Kidney (tissue), 13 donors: ENCODE measurements at regions not wholly inside any gene's neighbourhood (a gene's known extent, or its start where the extent isn't known, plus 50 kb on each side); places are given as distances from the start of the nearest gene placed in this dataset.
"Not testable (repeated sequence)": the region's sequence is repeated elsewhere in the genome, so short reads cannot be mapped to it uniquely, and the experiment has no call there.

Experiments
- DNase-seq, 5 donors: peaks; one replicate each; pipeline ENCODE4 v3.0.0-alpha.2; 2013 to 2020
- FAIRE-seq: peaks from 2 replicates; lab custom pipeline; 2012; peaks lifted over from hg19 to GRCh38; lab: Jason Lieb, UNC
- H3K27ac ChIP-seq, 2 donors: one replicate each; pipeline ENCODE4 v1.7.0; 2013; ENCODE audit warnings: low read depth in 2 of 2, low read length in 2 of 2, inconsistent platforms in 1 of 2
- H3K27me3 ChIP-seq: one replicate; pipeline ENCODE4 v1.7.1; 2013; ENCODE audit warnings: low read length, inconsistent platforms; ENCODE audit not compliant: control insufficient read depth, insufficient read depth
- H3K36me3 ChIP-seq, 3 donors: one replicate each; pipeline versions ENCODE4 v1.7.0 to v1.7.1; 2013; ENCODE audit warnings: low read length in 3 of 3, control low read depth in 1 of 3, inconsistent platforms in 1 of 3; ENCODE audit not compliant: insufficient read depth in 3 of 3, control insufficient read depth in 2 of 3
- H3K4me1 ChIP-seq, 3 donors: one replicate each; pipeline versions ENCODE4 v1.7.0 to v1.7.1; 2013; ENCODE audit warnings: low read length in 3 of 3, inconsistent platforms in 1 of 3, low read depth in 1 of 3; ENCODE audit not compliant: control insufficient read depth in 2 of 3, insufficient read depth in 2 of 3
- H3K4me3 ChIP-seq, 3 donors: one replicate each; pipeline versions ENCODE4 v1.7.0 to v1.8.1; 2013; ENCODE audit warnings: low read length in 3 of 3, control low read depth in 1 of 3, inconsistent platforms in 1 of 3
- H3K9ac ChIP-seq, 3 donors: one replicate each; pipeline versions ENCODE4 v1.7.0 to v1.7.1; 2013; ENCODE audit warnings: low read length in 3 of 3, control low read depth in 1 of 3, inconsistent platforms in 1 of 3
- H3K9me3 ChIP-seq, 3 donors: one replicate each; pipeline versions ENCODE4 v1.7.0 to v1.7.1; 2013; ENCODE audit warnings: low read length in 3 of 3, control low read depth in 1 of 3, inconsistent platforms in 1 of 3; ENCODE audit not compliant: control insufficient read depth in 2 of 3, insufficient read depth in 1 of 3
- CTCF ChIP-seq: IDR thresholded peaks from 3 replicates; pipeline ENCODE4 v1.5.1; 2012; ENCODE audit warnings: mild to moderate bottlenecking, moderate library complexity, borderline replicate concordance; ENCODE audit not compliant: insufficient read depth; ENCODE audit errors: extremely low read depth
- intact Hi-C: fragments of 100-400 bp; cut with DNase I; formaldehyde crosslinking; loops from one replicate; pipeline ENCODE4 v1.11.1; 2022
- donor health status: control.
- donor health status: control.
- donor health status: control.
- donor health status: control.
- donor health status: control.
- donor health status: DM: yes; HTN: yes; CAD: no.
- donor health status: Normal renal cell carcinoma (clear cell type).

- Histone ChIP-seq H3K4me1 (no peaks in the 10 kb centered on the region), H3K27me3 (no peaks in the 10 kb centered on the region), H3K4me3 (no peak overlapping the region), H3K27ac (no peak overlapping the region), H3K9ac (no peak overlapping the region), H3K36me3 (no peaks in the 10 kb centered on the region), H3K9me3 (no peaks in the 10 kb centered on the region)
- no peak for TF ChIP-seq CTCF
- DNase-seq (peak in 1 of 5 donors; percentile 5), FAIRE-seq (no peak)
- intact Hi-C loops, result no loop called here
These were observed 686.4 kb downstream of the TLE1 start for GRCh38 chr9:81002906-81003305.

GRCh38 chr9:81002242-81002641, 687.1 kb downstream of the TLE1 start:
- Histone ChIP-seq H3K9ac (no peak overlapping the region), H3K27ac (no peak overlapping the region), H3K4me3 (no peak overlapping the region), H3K27me3 (no peaks in the 10 kb centered on the region), H3K9me3 (no peaks in the 10 kb centered on the region), H3K4me1 (no peaks in the 10 kb centered on the region), H3K36me3 (no peaks in the 10 kb centered on the region)
- FAIRE-seq (no peak), DNase-seq (peak in 3 of 5 donors; percentile 32 to 43 (median 37))
- TF ChIP-seq CTCF, result no peak
- intact Hi-C loops, result no loop called here

- no peaks in the 10 kb centered on the region for H3K9me3 ChIP-seq
- TF ChIP-seq CTCF, result no peak
- H3K27me3 ChIP-seq, result no peaks in the 10 kb centered on the region
- FAIRE-seq, result no peak
- no peak for DNase-seq
- H3K9ac ChIP-seq, result no peak overlapping the region
- H3K36me3 ChIP-seq, result no peaks in the 10 kb centered on the region
- no peaks in the 10 kb centered on the region for H3K4me1 ChIP-seq
- H3K27ac ChIP-seq, result no peak overlapping the region
- no peak overlapping the region for H3K4me3 ChIP-seq
- intact Hi-C loops, result no loop called here
These were observed 693.6 kb downstream of the TLE1 start for GRCh38 chr9:80995759-80996158.

GRCh38 chr9:80994892-80995291, 694.5 kb downstream of the TLE1 start:
- Histone ChIP-seq H3K27ac (no peak overlapping the region), H3K27me3 (no peaks in the 10 kb centered on the region), H3K9ac (no peak overlapping the region), H3K36me3 (no peaks in the 10 kb centered on the region), H3K4me1 (no peaks in the 10 kb centered on the region), H3K4me3 (no peak overlapping the region), H3K9me3 (no peaks in the 10 kb centered on the region)
- intact Hi-C loops, result no loop called here
- TF ChIP-seq CTCF, result no peak
- no peak for FAIRE-seq
- no peak for DNase-seq

GRCh38 chr9:80985595-80985994, 703.8 kb downstream of the TLE1 start:
- intact Hi-C loops, H3K4me3 ChIP-seq, H3K36me3 ChIP-seq, H3K4me1 ChIP-seq, H3K9ac ChIP-seq, DNase-seq, H3K27ac ChIP-seq, H3K27me3 ChIP-seq, H3K9me3 ChIP-seq: not testable (repeated sequence)
- FAIRE-seq, result peak; percentile 85
